ENCODE measurements at regions not wholly inside any gene's neighbourhood (a gene's known extent, or its start where the extent isn't known, plus 50 kb on each side); places are given as distances from the start of the nearest gene placed in this dataset.

DNA sequence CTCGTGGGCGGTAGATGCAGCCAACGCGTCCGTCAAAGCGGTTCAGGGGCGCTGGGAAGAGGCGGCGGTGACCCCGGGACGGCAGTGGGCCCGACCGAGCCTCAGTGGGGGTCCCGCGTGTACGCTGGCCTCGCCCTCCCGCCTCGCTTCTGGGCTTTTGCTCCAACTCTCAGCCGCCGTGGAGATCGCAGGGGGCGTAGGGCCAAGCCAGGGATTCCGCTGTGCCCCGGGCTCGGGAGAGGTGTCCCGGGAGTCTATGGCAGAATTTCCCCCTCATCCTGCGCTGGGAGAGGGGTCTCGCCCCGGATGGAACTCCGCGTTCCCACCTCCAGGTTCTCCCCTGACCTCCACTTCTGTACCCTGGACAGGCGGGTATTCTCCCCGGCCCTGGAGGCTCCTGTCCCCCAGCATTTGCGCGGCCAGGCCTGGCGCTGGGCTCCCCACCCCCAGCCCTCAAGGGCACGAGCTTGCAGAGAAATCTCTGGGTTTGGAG lies 131.9 kb downstream of the MRPL36 start:
- Histone ChIP-seq H3K4me1 (peaks cover 0 to 6% (median 3%) of the 10 kb centered on the region in 3 donors), H3K27ac (no peak overlapping the region), H3K9me3 (no peaks in the 10 kb centered on the region), H3K27me3 (peaks cover 0 to 3% (median 0%) of the 10 kb centered on the region in 4 donors), H3K4me3 (peak overlapping the region; percentile 14 to 44 (median 29)), H3K36me3 (no peaks in the 10 kb centered on the region)
- DNase-seq (peak in 2 of 6 donors; percentile 64 to 71), ATAC-seq (peak; percentile 25 to 49 (median 41)), FAIRE-seq (no peak)
- intact Hi-C loops (cut with DNase I): loop anchor here in 1 of 3 donors (10.0 kb wide), 1 partner anchor 377 kb away; no protein-coding TSS in a partner anchor
- TF ChIP-seq, protein P1, sequence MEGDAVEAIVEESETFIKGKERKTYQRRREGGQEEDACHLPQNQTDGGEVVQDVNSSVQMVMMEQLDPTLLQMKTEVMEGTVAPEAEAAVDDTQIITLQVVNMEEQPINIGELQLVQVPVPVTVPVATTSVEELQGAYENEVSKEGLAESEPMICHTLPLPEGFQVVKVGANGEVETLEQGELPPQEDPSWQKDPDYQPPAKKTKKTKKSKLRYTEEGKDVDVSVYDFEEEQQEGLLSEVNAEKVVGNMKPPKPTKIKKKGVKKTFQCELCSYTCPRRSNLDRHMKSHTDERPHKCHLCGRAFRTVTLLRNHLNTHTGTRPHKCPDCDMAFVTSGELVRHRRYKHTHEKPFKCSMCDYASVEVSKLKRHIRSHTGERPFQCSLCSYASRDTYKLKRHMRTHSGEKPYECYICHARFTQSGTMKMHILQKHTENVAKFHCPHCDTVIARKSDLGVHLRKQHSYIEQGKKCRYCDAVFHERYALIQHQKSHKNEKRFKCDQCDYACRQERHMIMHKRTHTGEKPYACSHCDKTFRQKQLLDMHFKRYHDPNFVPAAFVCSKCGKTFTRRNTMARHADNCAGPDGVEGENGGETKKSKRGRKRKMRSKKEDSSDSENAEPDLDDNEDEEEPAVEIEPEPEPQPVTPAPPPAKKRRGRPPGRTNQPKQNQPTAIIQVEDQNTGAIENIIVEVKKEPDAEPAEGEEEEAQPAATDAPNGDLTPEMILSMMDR (IDR thresholded peaks at IDR 0.05): no peak
- WGBS, 2 donors: 4 to 11% methylated on average over 20 to 38 of the region's 38 CpGs

DNA sequence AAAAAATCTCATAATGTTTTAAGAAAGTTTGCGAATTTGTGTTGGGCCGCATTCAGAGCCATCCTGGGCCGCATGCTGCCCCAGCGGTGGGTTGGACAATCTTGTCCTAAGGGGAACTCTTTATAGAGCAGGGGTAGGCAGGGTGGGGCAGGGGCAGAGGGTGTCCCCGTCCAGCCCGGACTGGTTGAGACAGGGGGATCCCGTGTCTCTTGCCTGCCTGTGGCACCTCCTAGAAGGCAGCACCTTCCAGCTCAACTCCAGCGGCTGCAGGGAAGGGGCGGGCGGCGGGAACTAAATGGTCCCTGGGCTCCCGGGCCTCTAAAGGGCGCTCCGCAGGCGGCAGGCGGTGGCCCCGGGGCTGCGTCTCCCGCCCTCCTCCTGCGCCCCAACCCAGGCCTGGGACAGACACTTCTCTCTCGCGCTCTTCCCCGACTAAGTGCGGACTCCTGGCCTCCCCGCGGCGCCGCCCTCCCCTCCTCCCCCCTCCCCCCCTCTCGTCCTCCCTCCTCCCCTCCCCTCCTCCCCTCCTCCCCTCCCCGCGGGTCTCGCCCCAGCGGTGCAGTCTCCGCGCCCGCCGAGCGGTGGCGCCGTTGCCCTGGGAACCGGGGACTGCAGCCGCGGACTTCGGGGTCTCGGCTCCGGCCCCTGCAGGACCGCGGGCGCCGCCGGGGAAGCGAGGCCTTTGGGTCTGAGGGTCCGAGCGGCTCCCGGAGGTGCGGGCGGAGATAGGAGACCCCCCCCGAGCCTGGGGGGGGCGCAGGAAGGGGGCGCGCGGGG lies 132.6 kb downstream of the MRPL36 start:
- Histone ChIP-seq H3K4me3 (peak overlapping the region; percentile 14 to 44 (median 29)), H3K4me1 (peaks cover 0 to 6% (median 3%) of the 10 kb centered on the region in 3 donors), H3K9me3 (no peaks in the 10 kb centered on the region), H3K27ac (no peak overlapping the region), H3K36me3 (no peaks in the 10 kb centered on the region), H3K27me3 (peaks cover 0 to 3% (median 0%) of the 10 kb centered on the region in 4 donors)
- intact Hi-C loops (cut with DNase I): loop anchor here in 1 of 3 donors (10.0 kb wide), 1 partner anchor 378 kb away; no protein-coding TSS in a partner anchor
- peak; percentile 74 to 86 (median 85) for ATAC-seq
- no peak for FAIRE-seq
- DNase-seq: peak in 5 of 6 donors; percentile 25 to 93 (median 77)
- WGBS, 2 donors: 5 to 12% methylated on average over 26 to 54 of the region's 62 CpGs
- TF ChIP-seq, protein P1 (IDR thresholded peaks at IDR 0.05): peak in 1 of 4 donors; percentile 7

DNA sequence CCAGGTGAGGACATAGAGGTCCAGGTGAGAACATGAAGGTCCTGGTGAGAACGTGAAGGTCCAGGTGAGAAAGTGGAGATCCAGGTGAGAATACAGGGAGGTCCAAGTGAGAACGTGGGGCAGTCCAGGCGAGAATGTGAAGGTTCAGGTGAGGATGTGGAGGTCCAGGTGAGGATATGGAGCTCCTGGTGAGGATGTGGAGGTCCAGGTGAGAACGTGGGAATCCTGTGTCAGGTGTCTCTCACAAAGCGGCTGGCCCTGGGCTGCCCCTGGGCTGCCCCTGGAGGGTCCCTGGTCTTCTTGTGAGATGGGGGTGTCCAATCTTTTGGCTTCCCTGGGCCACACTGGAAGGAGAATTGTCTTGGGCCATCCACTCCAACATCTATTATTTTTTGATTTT lies 133.4 kb downstream of the MRPL36 start:
- Histone ChIP-seq H3K36me3 (no peaks in the 10 kb centered on the region), H3K9me3 (no peaks in the 10 kb centered on the region), H3K4me1 (peaks cover 0 to 6% (median 3%) of the 10 kb centered on the region in 3 donors), H3K27me3 (peaks cover 0 to 3% (median 0%) of the 10 kb centered on the region in 4 donors), H3K27ac (no peak overlapping the region), H3K4me3 (no peak overlapping the region)
- ATAC-seq (no peak), FAIRE-seq (no peak), DNase-seq (no peak)
- intact Hi-C loops (cut with DNase I): loop anchor here in 1 of 3 donors (10.0 kb wide), 1 partner anchor 379 kb away; no protein-coding TSS in a partner anchor
- TF ChIP-seq, protein P1 (IDR thresholded peaks at IDR 0.05): no peak
- WGBS, 2 donors: 53 to 72% methylated on average over 5 of the region's 5 CpGs

DNA sequence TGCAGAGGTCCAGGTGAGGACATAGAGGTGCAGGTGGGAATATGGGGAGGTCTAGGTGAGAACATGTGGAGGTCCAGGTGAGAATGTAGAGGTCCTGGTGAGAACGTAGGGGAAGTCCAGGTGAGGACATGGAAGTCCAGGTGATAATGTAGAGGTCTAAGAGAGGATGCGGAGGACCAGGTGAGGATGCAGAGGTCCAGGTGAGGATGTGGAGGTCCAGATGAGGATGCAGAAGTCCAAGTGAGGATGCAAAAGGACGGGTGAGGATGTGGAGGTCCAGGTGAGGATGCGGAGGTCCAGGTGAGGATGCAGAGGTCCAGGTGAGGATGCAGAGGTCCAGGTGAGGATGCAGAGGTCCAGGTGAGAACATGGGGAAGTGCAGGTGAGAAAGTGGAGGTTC lies 133.8 kb downstream of the MRPL36 start:
- WGBS, 2 donors: 68 to 79% methylated on average over 4 of the region's 4 CpGs
- peaks cover 0 to 6% (median 3%) of the 10 kb centered on the region in 3 donors for H3K4me1 ChIP-seq
- intact Hi-C loops (cut with DNase I): loop anchor here in 1 of 3 donors (10.0 kb wide), 1 partner anchor 379 kb away; no protein-coding TSS in a partner anchor
- H3K36me3 ChIP-seq: no peaks in the 10 kb centered on the region
- FAIRE-seq: no peak
- no peak for ATAC-seq
- no peaks in the 10 kb centered on the region for H3K9me3 ChIP-seq
- H3K4me3 ChIP-seq: no peak overlapping the region
- DNase-seq: no peak
- peaks cover 0 to 3% (median 0%) of the 10 kb centered on the region in 4 donors for H3K27me3 ChIP-seq
- TF ChIP-seq, protein P1 (IDR thresholded peaks at IDR 0.05): no peak
- no peak overlapping the region for H3K27ac ChIP-seq
